ENCODE measurements at regions not wholly inside any gene's neighbourhood (a gene's known extent, or its start where the extent isn't known, plus 50 kb on each side); places are given as distances from the start of the nearest gene placed in this dataset.

- Histone ChIP-seq H3K9me3 (peaks cover 0 to 9% (median 0%) of the 10 kb centered on the region in 4 donors), H3K27ac (no peak overlapping the region), H3K4me1 (no peaks in the 10 kb centered on the region), H3K27me3 (no peaks in the 10 kb centered on the region), H3K4me3 (no peak overlapping the region), H3K36me3 (no peaks in the 10 kb centered on the region)
- no peak for TF ChIP-seq POLR2A (IDR thresholded peaks at IDR 0.05)
- TF ChIP-seq, protein P1, sequence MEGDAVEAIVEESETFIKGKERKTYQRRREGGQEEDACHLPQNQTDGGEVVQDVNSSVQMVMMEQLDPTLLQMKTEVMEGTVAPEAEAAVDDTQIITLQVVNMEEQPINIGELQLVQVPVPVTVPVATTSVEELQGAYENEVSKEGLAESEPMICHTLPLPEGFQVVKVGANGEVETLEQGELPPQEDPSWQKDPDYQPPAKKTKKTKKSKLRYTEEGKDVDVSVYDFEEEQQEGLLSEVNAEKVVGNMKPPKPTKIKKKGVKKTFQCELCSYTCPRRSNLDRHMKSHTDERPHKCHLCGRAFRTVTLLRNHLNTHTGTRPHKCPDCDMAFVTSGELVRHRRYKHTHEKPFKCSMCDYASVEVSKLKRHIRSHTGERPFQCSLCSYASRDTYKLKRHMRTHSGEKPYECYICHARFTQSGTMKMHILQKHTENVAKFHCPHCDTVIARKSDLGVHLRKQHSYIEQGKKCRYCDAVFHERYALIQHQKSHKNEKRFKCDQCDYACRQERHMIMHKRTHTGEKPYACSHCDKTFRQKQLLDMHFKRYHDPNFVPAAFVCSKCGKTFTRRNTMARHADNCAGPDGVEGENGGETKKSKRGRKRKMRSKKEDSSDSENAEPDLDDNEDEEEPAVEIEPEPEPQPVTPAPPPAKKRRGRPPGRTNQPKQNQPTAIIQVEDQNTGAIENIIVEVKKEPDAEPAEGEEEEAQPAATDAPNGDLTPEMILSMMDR (IDR thresholded peaks at IDR 0.05), result no peak
- no peak for TF ChIP-seq EP300 (IDR thresholded peaks at IDR 0.05)
- no peak for DNase-seq (ENCODE audit: low spot score in 2 of 2)
- 89 to 94% methylated on average over 4 of the region's 4 CpGs for WGBS, 2 donors
These were observed 131.6 kb downstream of the CAND1 start for GRCh38 chr12:67400742-67401141.

GRCh38 chr12:67410246-67410645 is 141.1 kb downstream of the CAND1 start:
- Histone ChIP-seq H3K4me1 (no peaks in the 10 kb centered on the region), H3K9me3 (peaks cover 0 to 8% (median 0%) of the 10 kb centered on the region in 4 donors), H3K4me3 (no peak overlapping the region), H3K27ac (no peak overlapping the region), H3K36me3 (no peaks in the 10 kb centered on the region), H3K27me3 (no peaks in the 10 kb centered on the region)
- TF ChIP-seq EP300 (IDR thresholded peaks at IDR 0.05), result no peak
- TF ChIP-seq, protein P1 (IDR thresholded peaks at IDR 0.05), result no peak
- no peak for TF ChIP-seq POLR2A (IDR thresholded peaks at IDR 0.05)
- DNase-seq (ENCODE audit: low spot score in 2 of 2), result no peak
- WGBS, 2 donors, result 43% methylated on average over 2 of the region's 2 CpGs

- no peaks in the 10 kb centered on the region for H3K36me3 ChIP-seq
- TF ChIP-seq EP300 (IDR thresholded peaks at IDR 0.05), result no peak
- no peak for TF ChIP-seq POLR2A (IDR thresholded peaks at IDR 0.05)
- no peak for DNase-seq (ENCODE audit: low spot score in 2 of 2)
- peaks cover 0 to 6% (median 0%) of the 10 kb centered on the region in 4 donors for H3K9me3 ChIP-seq
- no peak overlapping the region for H3K4me3 ChIP-seq
- H3K4me1 ChIP-seq, result no peaks in the 10 kb centered on the region
- 10 to 14% methylated on average over 2 of the region's 2 CpGs for WGBS, 2 donors
- H3K27ac ChIP-seq, result no peak overlapping the region
- H3K27me3 ChIP-seq, result no peaks in the 10 kb centered on the region
These were observed 141.5 kb downstream of the CAND1 start for GRCh38 chr12:67410667-67411067.

DNA sequence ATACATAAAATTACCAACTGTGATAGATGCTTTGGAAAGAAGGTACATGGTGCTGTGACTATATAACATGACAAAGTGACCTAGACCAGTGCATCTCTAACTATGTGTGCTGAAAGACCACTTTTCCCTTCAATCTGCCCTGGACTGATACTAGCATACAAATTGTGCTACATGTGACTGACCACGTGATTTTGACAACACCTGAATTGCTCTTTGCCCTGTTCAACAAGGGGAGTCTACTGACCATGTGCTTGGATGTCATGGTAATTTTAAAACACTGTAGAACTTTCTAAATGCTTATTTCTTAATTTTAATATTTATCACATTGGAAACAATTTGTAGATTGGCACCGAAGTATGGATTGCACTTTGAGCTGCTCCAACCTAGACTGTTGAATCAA is 142.4 kb downstream of the CAND1 start:
- WGBS, 2 donors, result 83 to 94% methylated on average over 2 of the region's 2 CpGs
- Histone ChIP-seq H3K4me1 (no peaks in the 10 kb centered on the region), H3K9me3 (no peaks in the 10 kb centered on the region), H3K4me3 (no peak overlapping the region), H3K27ac (no peak overlapping the region), H3K27me3 (no peaks in the 10 kb centered on the region), H3K36me3 (no peaks in the 10 kb centered on the region)
- TF ChIP-seq, protein P1 (IDR thresholded peaks at IDR 0.05), result no peak
- TF ChIP-seq EP300 (IDR thresholded peaks at IDR 0.05) (no peak), POLR2A (IDR thresholded peaks at IDR 0.05) (no peak)
- DNase-seq (ENCODE audit: low spot score in 2 of 2), result no peak

GRCh38 chr12:67413577-67413976 is 144.4 kb downstream of the CAND1 start:
- Histone ChIP-seq H3K36me3 (no peaks in the 10 kb centered on the region), H3K4me3 (no peak overlapping the region), H3K27ac (no peak overlapping the region), H3K27me3 (no peaks in the 10 kb centered on the region), H3K4me1 (no peaks in the 10 kb centered on the region), H3K9me3 (no peaks in the 10 kb centered on the region)
- 78 to 83% methylated on average over 4 of the region's 4 CpGs for WGBS, 2 donors
- no peak for DNase-seq (ENCODE audit: low spot score in 2 of 2)
- TF ChIP-seq, protein P1 (IDR thresholded peaks at IDR 0.05), result no peak
- no peak for TF ChIP-seq POLR2A (IDR thresholded peaks at IDR 0.05)
- no peak for TF ChIP-seq EP300 (IDR thresholded peaks at IDR 0.05)

All from tibial nerve (tissue), 4 donors.